ENCODE measurements at regions not wholly inside any gene's neighbourhood (a gene's known extent, or its start where the extent isn't known, plus 50 kb on each side); places are given as distances from the start of the nearest gene placed in this dataset. TPM values are rescaled to one million over a fixed set of nuclear protein-coding genes. Genes with fewer than 3 reads are reported as not detected.

Small RNA genes in the stretch of these regions (small RNA-seq; reads per million reads assigned to genes)
- gene RNU4-79P = not detected

Data from Karpas-422 (cell line).